SK-N-SH (cell line): ENCODE measurements at regions not wholly inside any gene's neighbourhood (a gene's known extent, or its start where the extent isn't known, plus 50 kb on each side); places are given as distances from the start of the nearest gene placed in this dataset.

Source experiments
- CTCF ChIA-PET: fragments of 300-600, 350-600 bp; formaldehyde crosslinking; extraction: SDS; loops from one replicate; lab custom pipeline; 2021; lab: Yijun Ruan, JAX
- POLR2A ChIA-PET: fragments of 350-600 bp; sonication (Branson Sonifier 250); formaldehyde crosslinking; extraction: SDS; loops from one replicate; lab custom pipeline; 2020; ENCODE audit warnings: antibody characterized with exemption, inconsistent platforms; lab: Yijun Ruan, JAX
- DNase-seq: peaks from one replicate; pipeline ENCODE4 v3.0.0; 2012
- H2AFZ ChIP-seq: fragments of 200-600 bp; sonication (generic); 2 replicates; pipeline ENCODE4 v1.8.1; 2016; ENCODE audit warnings: antibody characterized with exemption, mild to moderate bottlenecking, low read depth
- H3F3A ChIP-seq: fragments of 200-600 bp; sonication (generic); replicated peaks from 2 replicates; pipeline ENCODE3; 2016; ENCODE audit warnings: antibody characterized with exemption, mild to moderate bottlenecking; ENCODE audit not compliant: insufficient read depth
- H3K27ac ChIP-seq, 2 experiments: fragments of 200-500 bp in 1 of 2; fragments of 200-600 bp in 1 of 2; sonication (Bioruptor generic) in 1 of 2; sonication (generic), shearing (Covaris generic) in 1 of 2; 2 replicates each; pipeline versions ENCODE4 v1.5.1 to v1.6.1; 2014 to 2016; ENCODE audit warnings: low read depth in 2 of 2, inconsistent platforms in 1 of 2, low read length in 1 of 2, mild to moderate bottlenecking in 1 of 2, mixed read lengths in 1 of 2
- H3K27me3 ChIP-seq: fragments of 200-600 bp; sonication (generic), shearing (Covaris generic); 2 replicates; pipeline ENCODE4 v1.6.1; 2016; ENCODE audit warnings: mixed run types; ENCODE audit not compliant: insufficient read depth
- H3K36me3 ChIP-seq, 2 experiments: fragments of 200-500 bp in 1 of 2; fragments of 200-600 bp in 1 of 2; sonication (Bioruptor generic) in 1 of 2; sonication (generic) in 1 of 2; replicated peaks in 1 of 2; 2 replicates each; pipeline versions ENCODE3 to v1.5.1; 2014 to 2016; ENCODE audit warnings: low read length in 1 of 2, mild to moderate bottlenecking in 1 of 2; ENCODE audit not compliant: insufficient read depth in 2 of 2, control insufficient read depth in 1 of 2
- H3K4me1 ChIP-seq, 2 experiments: fragments of 200-500 bp in 1 of 2; fragments of 200-600 bp in 1 of 2; sonication (Bioruptor generic) in 1 of 2; sonication (generic), shearing (Covaris generic) in 1 of 2; 2 replicates each; pipeline versions ENCODE4 v1.5.1 to v1.6.1; 2014 to 2016; ENCODE audit warnings: low read depth in 1 of 2, low read length in 1 of 2, mixed run types in 1 of 2; ENCODE audit not compliant: insufficient read depth in 2 of 2, control insufficient read depth in 1 of 2
- H3K4me2 ChIP-seq: fragments of 200-600 bp; sonication (generic), shearing (Covaris generic); 2 replicates; pipeline ENCODE4 v1.6.1; 2017; ENCODE audit warnings: mixed run types
- H3K4me3 ChIP-seq, 2 experiments: fragments of 200-500 bp in 1 of 2; fragments of 200-600 bp in 1 of 2; sonication (Bioruptor generic) in 1 of 2; sonication (generic), shearing (Covaris generic) in 1 of 2; 2 replicates each; pipeline versions ENCODE4 v1.5.1 to v1.8.1; 2014 to 2016; ENCODE audit warnings: low read depth in 2 of 2, inconsistent platforms in 1 of 2, low read length in 1 of 2, mild to moderate bottlenecking in 1 of 2, mixed read lengths in 1 of 2, moderate library complexity in 1 of 2
- H3K79me2 ChIP-seq: fragments of 200-600 bp; sonication (generic); 2 replicates; pipeline ENCODE4 v1.8.1; 2017; ENCODE audit warnings: mild to moderate bottlenecking; ENCODE audit not compliant: insufficient read depth
- H3K9ac ChIP-seq: fragments of 200-600 bp; sonication (generic); 2 replicates; pipeline ENCODE4 v1.6.1; 2017; ENCODE audit warnings: mixed run types
- H3K9me2 ChIP-seq: fragments of 200-600 bp; sonication (generic); 2 replicates; pipeline ENCODE4 v1.6.1; 2017; ENCODE audit warnings: mixed run types
- H3K9me3 ChIP-seq: fragments of 200-600 bp; sonication (generic); 2 replicates; pipeline ENCODE4 v1.6.1; 2017; ENCODE audit warnings: mixed run types, mild to moderate bottlenecking, moderate library complexity
- H4K20me1 ChIP-seq: fragments of 200-600 bp; sonication (generic); 2 replicates; pipeline ENCODE4 v1.6.1; 2017; ENCODE audit warnings: mild to moderate bottlenecking, mixed run types; ENCODE audit not compliant: insufficient read depth
- EP300 ChIP-seq, 2 experiments: IDR thresholded peaks; 2 replicates each; pipeline versions ENCODE4 v1.4.0 to v1.6.1; 2012; ENCODE audit warnings: borderline replicate concordance in 1 of 2, low read depth in 1 of 2, low read length in 1 of 2
- GABPA ChIP-seq: IDR thresholded peaks from 2 replicates; pipeline ENCODE4 v1.4.0; 2012; ENCODE audit warnings: low read depth, mild to moderate bottlenecking
- IRF3 ChIP-seq: fragments of 150-350 bp; IDR thresholded peaks from 2 replicates; pipeline ENCODE4 v1.6.1; 2016; ENCODE audit warnings: mild to moderate bottlenecking, low read depth, low read length
- MEF2A ChIP-seq: IDR thresholded peaks from 2 replicates; pipeline ENCODE4 v1.4.0; 2012; ENCODE audit warnings: low read depth, borderline replicate concordance
- MXI1 ChIP-seq: IDR thresholded peaks from 2 replicates; pipeline ENCODE4 v1.6.1; 2012; ENCODE audit warnings: mild to moderate bottlenecking, low read depth, low read length, improper control_type of control experiment
- NRF1 ChIP-seq: IDR thresholded peaks from 2 replicates; pipeline ENCODE4 v1.6.1; 2012; ENCODE audit warnings: low read depth, mild to moderate bottlenecking, low read length
- PBX3 ChIP-seq: IDR thresholded peaks from 2 replicates; pipeline ENCODE4; 2012
- RAD21 ChIP-seq: IDR thresholded peaks from 2 replicates; pipeline ENCODE4 v1.6.1; 2012; ENCODE audit warnings: mild to moderate bottlenecking, low read length
- RCOR1 ChIP-seq: fragments of 150-350 bp; IDR thresholded peaks from 2 replicates; pipeline ENCODE4 v1.6.1; 2017; ENCODE audit warnings: antibody characterized with exemption, low read length
- RFX5 ChIP-seq: IDR thresholded peaks from 2 replicates; pipeline ENCODE4 v1.6.1; 2012; ENCODE audit warnings: mild to moderate bottlenecking, improper control_type of control experiment, low read length
- SIN3A ChIP-seq: IDR thresholded peaks from 2 replicates; pipeline ENCODE4 v1.6.1; 2012; ENCODE audit warnings: low read depth, mild to moderate bottlenecking, low read length, moderate library complexity, borderline replicate concordance
- TAF1 ChIP-seq: IDR thresholded peaks from 2 replicates; pipeline ENCODE4 v1.6.1; 2012; ENCODE audit warnings: low read depth, mild to moderate bottlenecking, low read length, moderate library complexity, borderline replicate concordance
- TCF12 ChIP-seq: IDR thresholded peaks from 2 replicates; pipeline ENCODE4 v1.4.0; 2012
- USF1 ChIP-seq: IDR thresholded peaks from 2 replicates; pipeline ENCODE4 v1.4.0; 2012; ENCODE audit warnings: low read depth, borderline replicate concordance
- WGBS: methylation state at CpG from one replicate; pipeline ENCODE4 v1.1.6; 2017; ENCODE audit warnings: low lambda C conversion rate; 5-methylcytosine and 5-hydroxymethylcytosine counted together

GRCh38 chr12:42706321-42706720 is 116.8 kb upstream of the PRICKLE1 start:
- POLR2A ChIA-PET = no interaction called here
- H3F3A ChIP-seq = no peaks in the 10 kb centered on the region
- H2AFZ ChIP-seq = no peak overlapping the region
- H3K4me1 ChIP-seq = peaks cover 0 to 5% of the 10 kb centered on the region in 2 experiments; a peak in 2 of 4 replicates
- no peaks in the 10 kb centered on the region for H4K20me1 ChIP-seq
- no peak overlapping the region for H3K9ac ChIP-seq
- TF ChIP-seq MXI1 = no peak
- no peaks in the 10 kb centered on the region for H3K27me3 ChIP-seq
- H3K27ac ChIP-seq = no peak overlapping the region
- no peaks in the 10 kb centered on the region for H3K36me3 ChIP-seq
- no peak overlapping the region for H3K4me3 ChIP-seq
- no peak overlapping the region for H3K4me2 ChIP-seq
- H3K79me2 ChIP-seq = no peaks in the 10 kb centered on the region
- H3K9me3 ChIP-seq = no peaks in the 10 kb centered on the region
- DNase-seq = no peak
- WGBS = 57% methylated on average over 1 of the region's 1 CpG
- H3K9me2 ChIP-seq = no peaks in the 10 kb centered on the region
- CTCF ChIA-PET = no interaction called here

GRCh38 chr12:42705863-42706262 is 116.3 kb upstream of the PRICKLE1 start:
- CTCF ChIA-PET = no interaction called here
- Histone ChIP-seq H3K4me3 (no peak overlapping the region), H3K79me2 (no peaks in the 10 kb centered on the region), H3K4me2 (no peak overlapping the region), H3K36me3 (no peaks in the 10 kb centered on the region), H3K27ac (no peak overlapping the region), H2AFZ (no peak overlapping the region), H4K20me1 (no peaks in the 10 kb centered on the region), H3K4me1 (peaks cover 0 to 5% of the 10 kb centered on the region in 2 experiments; a peak in 2 of 4 replicates), H3K9ac (no peak overlapping the region), H3K9me3 (no peaks in the 10 kb centered on the region), H3K9me2 (no peaks in the 10 kb centered on the region), H3F3A (no peaks in the 10 kb centered on the region), H3K27me3 (no peaks in the 10 kb centered on the region)
- no peak for TF ChIP-seq MEF2A
- TF ChIP-seq RCOR1 = peak; percentile 91
- TF ChIP-seq TCF12 = peak; percentile 44; the same call in 1 of the 2 replicates
- POLR2A ChIA-PET = no interaction called here
- peak; percentile 26 for DNase-seq
- WGBS = 16% methylated on average over 4 of the region's 4 CpGs

GRCh38 chr12:42704810-42705401 is 115.4 kb upstream of the PRICKLE1 start:
- POLR2A ChIA-PET = no interaction called here
- no peak overlapping the region for H2AFZ ChIP-seq
- H3K4me2 ChIP-seq = no peak overlapping the region
- no peak overlapping the region for H3K4me3 ChIP-seq
- H3K27ac ChIP-seq = no peak overlapping the region
- TF ChIP-seq EP300 (IDR thresholded peaks at IDR 0.05; ENCODE audit: borderline replicate concordance in 1 of 2, low read depth in 1 of 2, low read length in 1 of 2) = no peak
- peaks cover 0 to 5% of the 10 kb centered on the region in 2 experiments; a peak in 2 of 4 replicates for H3K4me1 ChIP-seq
- no peaks in the 10 kb centered on the region for H3K36me3 ChIP-seq
- H4K20me1 ChIP-seq = no peaks in the 10 kb centered on the region
- 42% methylated on average over 2 of the region's 2 CpGs for WGBS
- H3K9me2 ChIP-seq = no peaks in the 10 kb centered on the region
- no peaks in the 10 kb centered on the region for H3K27me3 ChIP-seq
- CTCF ChIA-PET = interaction anchor here (0.8 kb wide), 1 partner anchor 89 kb away, joined by 3 read pairs; no protein-coding TSS in a partner anchor
- no peak for DNase-seq
- no peaks in the 10 kb centered on the region for H3K79me2 ChIP-seq
- no peaks in the 10 kb centered on the region for H3K9me3 ChIP-seq
- H3F3A ChIP-seq = no peaks in the 10 kb centered on the region
- H3K9ac ChIP-seq = no peak overlapping the region

GRCh38 chr12:42704340-42704739 is 114.8 kb upstream of the PRICKLE1 start:
- no peak overlapping the region for H3K27ac ChIP-seq
- no peak overlapping the region for H3K4me2 ChIP-seq
- POLR2A ChIA-PET = no interaction called here
- H3K36me3 ChIP-seq = no peaks in the 10 kb centered on the region
- no peak overlapping the region for H3K4me3 ChIP-seq
- H3K9me2 ChIP-seq = no peaks in the 10 kb centered on the region
- H3K27me3 ChIP-seq = no peaks in the 10 kb centered on the region
- CTCF ChIA-PET = interaction anchor here (0.8 kb wide), 1 partner anchor 88 kb away, joined by 3 read pairs; no protein-coding TSS in a partner anchor
- no peaks in the 10 kb centered on the region for H3K79me2 ChIP-seq
- H3K9ac ChIP-seq = no peak overlapping the region
- no peak for DNase-seq
- no peaks in the 10 kb centered on the region for H3F3A ChIP-seq
- H3K9me3 ChIP-seq = no peaks in the 10 kb centered on the region
- no peaks in the 10 kb centered on the region for H4K20me1 ChIP-seq
- peaks cover 0 to 5% of the 10 kb centered on the region in 2 experiments; a peak in 2 of 4 replicates for H3K4me1 ChIP-seq
- no peak overlapping the region for H2AFZ ChIP-seq
- TF ChIP-seq USF1 = no peak
- no peak for TF ChIP-seq NRF1
- no peak for TF ChIP-seq GABPA
- TF ChIP-seq TAF1 = no peak
- no peak for TF ChIP-seq IRF3
- TF ChIP-seq MEF2A = no peak
- TF ChIP-seq SIN3A = no peak
- TF ChIP-seq PBX3 = no peak
- TF ChIP-seq TCF12 = no peak
- TF ChIP-seq RFX5 = no peak
- no peak for TF ChIP-seq RAD21
